MM.1S (cell line): ENCODE measurements at regions not wholly inside any gene's neighbourhood (a gene's known extent, or its start where the extent isn't known, plus 50 kb on each side); places are given as distances from the start of the nearest gene placed in this dataset.
"Not testable (repeated sequence)": the region's sequence is repeated elsewhere in the genome, so short reads cannot be mapped to it uniquely, and the experiment has no call there.

Experiments used
- DNase-seq: peaks from one replicate; pipeline ENCODE4 v3.0.0-alpha.2; 2015
- H2AFZ ChIP-seq: fragments of 300-600 bp; sonication (generic); 2 replicates; pipeline ENCODE4 v1.6.0; 2016; ENCODE audit warnings: antibody characterized with exemption, low read length
- H3F3A ChIP-seq: fragments of 300-600 bp; sonication (generic); 2 replicates; pipeline ENCODE4 v1.6.1; 2016; ENCODE audit warnings: mild to moderate bottlenecking, antibody characterized with exemption, low read length, moderate library complexity, mixed read lengths; ENCODE audit not compliant: insufficient read depth
- H3K27ac ChIP-seq: fragments of 300-600 bp; sonication (generic); 2 replicates; pipeline ENCODE4 v1.5.1; 2016; ENCODE audit warnings: mild to moderate bottlenecking, low read length
- H3K27me3 ChIP-seq: fragments of 300-600 bp; sonication (generic); replicated peaks from 2 replicates; pipeline ENCODE4 v1.6.0; 2016; ENCODE audit warnings: low read length; ENCODE audit not compliant: insufficient read depth
- H3K36me3 ChIP-seq: fragments of 300-600 bp; sonication (generic); replicated peaks from 2 replicates; pipeline ENCODE4 v1.6.1; 2016; ENCODE audit warnings: mild to moderate bottlenecking, low read length, mixed read lengths; ENCODE audit not compliant: insufficient read depth
- H3K4me1 ChIP-seq: fragments of 300-600 bp; sonication (generic); 2 replicates; pipeline ENCODE4 v1.6.1; 2016; ENCODE audit warnings: low read length, mixed read lengths
- H3K4me2 ChIP-seq: fragments of 300-600 bp; sonication (generic); 2 replicates; pipeline ENCODE4 v1.6.0; 2016; ENCODE audit warnings: low read depth, low read length
- H3K4me3 ChIP-seq: fragments of 300-600 bp; sonication (generic); 2 replicates; pipeline ENCODE4 v1.5.1; 2016; ENCODE audit warnings: low read length, mixed read lengths
- H3K79me2 ChIP-seq: fragments of 300-600 bp; sonication (generic); 2 replicates; pipeline ENCODE4 v1.6.1; 2016; ENCODE audit warnings: mixed run types, low read length, mixed read lengths
- H3K9ac ChIP-seq: fragments of 300-600 bp; sonication (generic); 2 replicates; pipeline ENCODE4 v1.6.1; 2016; ENCODE audit warnings: low read length, mixed read lengths
- H3K9me2 ChIP-seq: fragments of 300-600 bp; sonication (generic); replicated peaks from 2 replicates; pipeline ENCODE4 v1.6.1; 2016; ENCODE audit warnings: mild to moderate bottlenecking, low read length, mixed read lengths; ENCODE audit not compliant: insufficient read depth
- H3K9me3 ChIP-seq: fragments of 300-600 bp; sonication (generic); replicated peaks from 2 replicates; pipeline ENCODE4 v1.6.1; 2016; ENCODE audit warnings: mild to moderate bottlenecking, low read length, mixed read lengths; ENCODE audit not compliant: insufficient read depth
- H4K20me1 ChIP-seq: fragments of 300-600 bp; sonication (generic); 2 replicates; pipeline ENCODE4 v1.6.1; 2016; ENCODE audit warnings: mild to moderate bottlenecking, low read length, moderate library complexity, mixed read lengths; ENCODE audit not compliant: insufficient read depth
- EZH2 ChIP-seq: fragments of 300-600 bp; sonication (generic); optimal IDR thresholded peaks from 2 replicates; pipeline ENCODE3; 2017; ENCODE audit warnings: low read depth, mild to moderate bottlenecking, antibody characterized with exemption, low read length, mixed read lengths
- EZH2phosphoT487 ChIP-seq: fragments of 300-600 bp; sonication (generic); IDR thresholded peaks from 2 replicates; pipeline ENCODE4 v1.6.1; 2018; ENCODE audit warnings: antibody characterized with exemption, low read length
- TF ChIP-seq, protein P1 (sequence below): fragments of 300-600 bp; sonication (generic); IDR thresholded peaks from 2 replicates; pipeline ENCODE4 v1.5.1; 2016; ENCODE audit warnings: antibody characterized with exemption, low read length, mixed read lengths

DNA sequence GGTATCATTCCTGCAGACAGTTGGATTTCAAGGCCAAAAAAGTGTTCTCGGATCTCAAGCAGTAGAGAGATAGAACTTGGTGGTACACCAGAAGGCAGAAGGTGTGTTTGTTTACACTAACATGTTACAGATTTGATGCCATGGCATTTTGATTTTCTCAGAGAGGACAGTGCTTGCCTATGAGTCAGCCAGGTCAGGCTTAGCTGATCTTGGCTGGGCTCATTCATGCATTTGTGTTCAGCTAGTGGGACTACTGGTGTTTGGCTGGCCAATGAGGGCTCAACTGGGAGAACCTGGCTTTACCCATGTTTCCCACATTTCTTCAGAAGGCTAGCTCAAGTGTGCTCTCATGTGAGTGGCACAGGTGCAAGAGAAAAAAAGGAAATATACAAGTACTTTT, 162.0 kb downstream of the C1D start:
- no peak overlapping the region for H3K9ac ChIP-seq
- H3K4me2 ChIP-seq: no peak overlapping the region
- no peaks in the 10 kb centered on the region for H3K36me3 ChIP-seq
- H3K4me1 ChIP-seq: no peaks in the 10 kb centered on the region
- H3F3A ChIP-seq: no peaks in the 10 kb centered on the region
- no peaks in the 10 kb centered on the region for H3K9me3 ChIP-seq
- H4K20me1 ChIP-seq: no peaks in the 10 kb centered on the region
- H3K4me3 ChIP-seq: no peak overlapping the region
- no peak overlapping the region for H2AFZ ChIP-seq
- no peak overlapping the region for H3K27ac ChIP-seq
- DNase-seq: no peak
- no peaks in the 10 kb centered on the region for H3K27me3 ChIP-seq
- H3K79me2 ChIP-seq: no peaks in the 10 kb centered on the region
- H3K9me2 ChIP-seq: no peaks in the 10 kb centered on the region
- TF ChIP-seq EZH2 (no peak), EZH2phosphoT487 (no peak)
- TF ChIP-seq, protein P1, sequence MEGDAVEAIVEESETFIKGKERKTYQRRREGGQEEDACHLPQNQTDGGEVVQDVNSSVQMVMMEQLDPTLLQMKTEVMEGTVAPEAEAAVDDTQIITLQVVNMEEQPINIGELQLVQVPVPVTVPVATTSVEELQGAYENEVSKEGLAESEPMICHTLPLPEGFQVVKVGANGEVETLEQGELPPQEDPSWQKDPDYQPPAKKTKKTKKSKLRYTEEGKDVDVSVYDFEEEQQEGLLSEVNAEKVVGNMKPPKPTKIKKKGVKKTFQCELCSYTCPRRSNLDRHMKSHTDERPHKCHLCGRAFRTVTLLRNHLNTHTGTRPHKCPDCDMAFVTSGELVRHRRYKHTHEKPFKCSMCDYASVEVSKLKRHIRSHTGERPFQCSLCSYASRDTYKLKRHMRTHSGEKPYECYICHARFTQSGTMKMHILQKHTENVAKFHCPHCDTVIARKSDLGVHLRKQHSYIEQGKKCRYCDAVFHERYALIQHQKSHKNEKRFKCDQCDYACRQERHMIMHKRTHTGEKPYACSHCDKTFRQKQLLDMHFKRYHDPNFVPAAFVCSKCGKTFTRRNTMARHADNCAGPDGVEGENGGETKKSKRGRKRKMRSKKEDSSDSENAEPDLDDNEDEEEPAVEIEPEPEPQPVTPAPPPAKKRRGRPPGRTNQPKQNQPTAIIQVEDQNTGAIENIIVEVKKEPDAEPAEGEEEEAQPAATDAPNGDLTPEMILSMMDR: no peak

DNA sequence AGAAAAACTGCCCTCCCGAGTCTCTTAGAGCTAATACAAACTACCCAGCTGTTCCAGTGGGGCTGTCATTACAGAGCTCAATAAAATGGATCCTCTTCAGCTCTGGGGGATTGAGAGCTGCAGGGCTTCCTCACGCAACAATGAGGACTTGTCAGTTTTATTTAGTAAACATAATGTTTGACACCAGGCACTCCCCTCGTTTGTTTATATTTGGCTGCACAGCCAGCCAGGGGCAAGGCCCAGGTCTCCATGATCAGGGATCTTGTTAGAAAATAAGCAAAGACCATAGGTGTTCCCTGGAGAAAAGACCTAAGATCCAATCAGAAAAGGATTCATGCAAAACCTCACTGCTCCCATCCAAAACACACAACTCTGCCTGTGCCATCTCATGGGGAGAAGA, 158.2 kb downstream of the C1D start:
- Histone ChIP-seq H3K4me2 (no peak overlapping the region), H3K9me2 (no peaks in the 10 kb centered on the region), H3K36me3 (no peaks in the 10 kb centered on the region), H3K27me3 (no peaks in the 10 kb centered on the region), H4K20me1 (no peaks in the 10 kb centered on the region), H2AFZ (no peak overlapping the region), H3K9ac (no peak overlapping the region), H3F3A (no peaks in the 10 kb centered on the region), H3K9me3 (no peaks in the 10 kb centered on the region), H3K4me3 (no peak overlapping the region), H3K4me1 (no peaks in the 10 kb centered on the region), H3K79me2 (no peaks in the 10 kb centered on the region), H3K27ac (no peak overlapping the region)
- no peak for DNase-seq
- TF ChIP-seq, protein P1: no peak
- TF ChIP-seq EZH2phosphoT487: no peak
- no peak for TF ChIP-seq EZH2

DNA sequence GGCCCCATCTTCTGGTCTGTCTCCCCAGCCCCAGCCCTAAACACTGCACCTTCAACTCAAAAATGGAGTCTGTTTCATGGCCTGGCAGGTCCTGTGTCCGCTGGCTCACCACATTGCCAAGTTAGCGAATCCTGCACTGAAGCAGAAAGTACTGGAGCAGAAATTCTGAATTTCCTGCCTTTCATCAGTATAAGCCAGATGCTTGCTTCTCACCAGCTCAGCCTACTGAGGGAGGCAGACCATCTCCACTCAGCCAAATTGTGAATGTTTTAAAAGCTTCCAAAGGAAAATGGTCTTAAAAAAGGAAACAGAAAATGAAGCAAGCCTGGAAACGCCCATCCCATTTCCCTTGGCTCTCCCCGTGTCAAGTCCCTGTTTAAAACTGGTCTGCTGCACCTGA, 157.8 kb downstream of the C1D start:
- Histone ChIP-seq H3K27ac (no peak overlapping the region), H4K20me1 (no peaks in the 10 kb centered on the region), H3K9me3 (no peaks in the 10 kb centered on the region), H3K4me1 (no peaks in the 10 kb centered on the region), H2AFZ (no peak overlapping the region), H3K9me2 (no peaks in the 10 kb centered on the region), H3K4me2 (no peak overlapping the region), H3K36me3 (no peaks in the 10 kb centered on the region), H3K4me3 (no peak overlapping the region), H3K9ac (no peak overlapping the region), H3K27me3 (no peaks in the 10 kb centered on the region), H3K79me2 (no peaks in the 10 kb centered on the region), H3F3A (no peaks in the 10 kb centered on the region)
- no peak for DNase-seq
- TF ChIP-seq EZH2phosphoT487 (no peak), EZH2 (no peak)
- TF ChIP-seq, protein P1: no peak

DNA sequence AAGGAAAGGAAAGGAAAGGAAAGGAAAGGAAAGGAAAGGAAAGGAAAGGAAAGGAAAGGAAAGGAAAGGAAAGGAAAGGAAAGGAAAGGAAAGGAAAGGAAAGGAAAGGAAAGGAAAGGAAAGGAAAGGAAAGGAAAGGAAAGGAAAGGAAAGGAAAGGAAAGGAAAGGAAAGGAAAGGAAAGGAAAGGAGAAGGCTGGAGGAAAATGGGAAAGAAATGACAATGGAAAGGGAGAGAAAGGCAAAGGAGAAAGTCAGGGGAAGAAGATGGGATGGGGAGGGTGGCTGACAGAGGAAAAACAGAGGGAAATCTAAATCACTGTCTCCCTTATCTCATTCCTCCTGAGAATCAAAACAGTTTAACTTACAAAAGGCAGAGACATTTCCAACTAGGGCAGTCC, 156.3 kb downstream of the C1D start:
- not testable (repeated sequence) for H3K9me3 ChIP-seq, DNase-seq

More for the DNA sequence above, 156.3 kb downstream of the C1D start:
- H3K27me3 ChIP-seq, H4K20me1 ChIP-seq, H3K36me3 ChIP-seq, H3K9me2 ChIP-seq, H3F3A ChIP-seq, H3K4me2 ChIP-seq, H3K27ac ChIP-seq, H3K4me3 ChIP-seq, H3K4me1 ChIP-seq, H3K9ac ChIP-seq, H3K79me2 ChIP-seq, H2AFZ ChIP-seq: not testable (repeated sequence)
